Sigmoid colon (tissue), 6 donors: ENCODE measurements at regions not wholly inside any gene's neighbourhood (a gene's known extent, or its start where the extent isn't known, plus 50 kb on each side); places are given as distances from the start of the nearest gene placed in this dataset.

ENCODE experiments used
- DNase-seq: peaks from one replicate; pipeline ENCODE4 v3.0.0-alpha.2; 2019
- H3K27ac ChIP-seq, 4 donors: fragments of 200-600 bp; sonication (generic); one replicate each; pipeline ENCODE4 v1.5.1; 2016 to 2019; ENCODE audit warnings: mild to moderate bottlenecking in 1 of 4
- H3K27me3 ChIP-seq, 3 donors: fragments of 200-600 bp; sonication (generic); one replicate each; pipeline ENCODE4 v1.5.1; 2019; ENCODE audit warnings: mild to moderate bottlenecking in 1 of 3
- H3K36me3 ChIP-seq, 4 donors: fragments of 200-600 bp; sonication (generic); one replicate each; pipeline ENCODE4 v1.5.1; 2016 to 2019
- H3K4me1 ChIP-seq, 4 donors: fragments of 200-600 bp; sonication (generic); one replicate each; pipeline ENCODE4 v1.5.1; 2017 to 2019
- H3K4me3 ChIP-seq, 4 donors: fragments of 200-600 bp; sonication (generic); one replicate each; pipeline ENCODE4 v1.5.1; 2017 to 2019; ENCODE audit warnings: mild to moderate bottlenecking in 2 of 4, moderate library complexity in 1 of 4
- H3K9me3 ChIP-seq, 4 donors: fragments of 200-600 bp in 3 of 4; sonication (generic) in 3 of 4; one replicate each; pipeline versions ENCODE4 v1.5.1 to v1.6.1; 2013 to 2019
- CTCF ChIP-seq, 4 experiments: fragments of 450-650 bp in 3 of 4; fragments of 200-600 bp in 1 of 4; IDR thresholded peaks; one replicate each; pipeline ENCODE4 v1.5.1; 2016 to 2019; ENCODE audit warnings: antibody characterized with exemption in 4 of 4, mild to moderate bottlenecking in 3 of 4, moderate library complexity in 2 of 4
- EP300 ChIP-seq, 4 donors: sonication (generic); formaldehyde crosslinking; IDR thresholded peaks; one replicate each; pipeline ENCODE4 v1.6.1; 2017; ENCODE audit warnings: antibody characterized with exemption in 4 of 4
- POLR2A ChIP-seq, 2 donors: fragments of 450-650 bp; IDR thresholded peaks; one replicate each; pipeline ENCODE4 v1.6.1; 2016; ENCODE audit warnings: antibody characterized with exemption in 2 of 2, mild to moderate bottlenecking in 2 of 2, moderate library complexity in 2 of 2
- POLR2AphosphoS5 ChIP-seq, 4 donors: sonication (generic); formaldehyde crosslinking; IDR thresholded peaks; one replicate each; pipeline ENCODE4 v1.6.1; 2017; ENCODE audit warnings: antibody characterized with exemption in 4 of 4
- WGBS, 2 donors: extraction: QIAGEN DNeasy Blood & Tissue Kit; methylation state at CpG; one replicate each; pipeline ENCODE4 v1.1.7; 2013; 5-methylcytosine and 5-hydroxymethylcytosine counted together
- intact Hi-C: fragments of 100-400 bp; cut with DNase I; formaldehyde crosslinking; loops from one replicate; pipeline ENCODE4 v1.15.1; 2023
- donor health status: healthy with polysubstance abuse.
- donor health status: healthy.

- no peaks in the 10 kb centered on the region for H3K9me3 ChIP-seq
- TF ChIP-seq CTCF (IDR thresholded peaks at IDR 0.05), result no peak
- intact Hi-C loops, result no loop called here
- no peak overlapping the region for H3K27ac ChIP-seq
- no peaks in the 10 kb centered on the region for H3K27me3 ChIP-seq
- H3K36me3 ChIP-seq, result no peaks in the 10 kb centered on the region
- DNase-seq, result no peak
- 65 to 81% methylated on average over 2 of the region's 2 CpGs for WGBS, 2 donors
- no peak overlapping the region for H3K4me3 ChIP-seq
- H3K4me1 ChIP-seq, result no peaks in the 10 kb centered on the region
Observed at GRCh38 chr15:46408312-46408711, 773.5 kb downstream of the SQOR start.

- no peaks in the 10 kb centered on the region for H3K27me3 ChIP-seq
- intact Hi-C loops, result no loop called here
- no peak for DNase-seq
- no peaks in the 10 kb centered on the region for H3K36me3 ChIP-seq
- no peaks in the 10 kb centered on the region for H3K4me1 ChIP-seq
- WGBS, 2 donors, result 78 to 89% methylated on average over 4 of the region's 4 CpGs
- TF ChIP-seq POLR2A (IDR thresholded peaks at IDR 0.05), result no peak
- TF ChIP-seq CTCF (IDR thresholded peaks at IDR 0.05), result no peak
- no peak for TF ChIP-seq EP300 (IDR thresholded peaks at IDR 0.05)
- TF ChIP-seq POLR2AphosphoS5 (IDR thresholded peaks at IDR 0.05), result no peak
- no peak overlapping the region for H3K27ac ChIP-seq
- H3K9me3 ChIP-seq, result no peaks in the 10 kb centered on the region
- no peak overlapping the region for H3K4me3 ChIP-seq
Observed at GRCh38 chr15:46409841-46410301, 775.0 kb downstream of the SQOR start.

- no peak for DNase-seq
- no peak for TF ChIP-seq CTCF (IDR thresholded peaks at IDR 0.05)
- no peak for TF ChIP-seq POLR2A (IDR thresholded peaks at IDR 0.05)
- no peak for TF ChIP-seq POLR2AphosphoS5 (IDR thresholded peaks at IDR 0.05)
- TF ChIP-seq EP300 (IDR thresholded peaks at IDR 0.05), result no peak
- Histone ChIP-seq H3K4me1 (no peaks in the 10 kb centered on the region), H3K27me3 (no peaks in the 10 kb centered on the region), H3K36me3 (no peaks in the 10 kb centered on the region), H3K9me3 (no peaks in the 10 kb centered on the region), H3K27ac (no peak overlapping the region), H3K4me3 (no peak overlapping the region)
- WGBS, 2 donors, result 33 to 60% methylated on average over 2 of the region's 2 CpGs
- intact Hi-C loops, result no loop called here
Observed at GRCh38 chr15:46410705-46411104, 775.9 kb downstream of the SQOR start.

- no peak overlapping the region for H3K4me3 ChIP-seq
- 95 to 96% methylated on average over 2 of the region's 2 CpGs for WGBS, 2 donors
- no peak overlapping the region for H3K27ac ChIP-seq
- TF ChIP-seq CTCF (IDR thresholded peaks at IDR 0.05), result no peak
- TF ChIP-seq POLR2AphosphoS5 (IDR thresholded peaks at IDR 0.05), result no peak
- TF ChIP-seq EP300 (IDR thresholded peaks at IDR 0.05), result no peak
- no peak for DNase-seq
- H3K4me1 ChIP-seq, result no peaks in the 10 kb centered on the region
- no peaks in the 10 kb centered on the region for H3K27me3 ChIP-seq
- intact Hi-C loops, result no loop called here
- no peaks in the 10 kb centered on the region for H3K36me3 ChIP-seq
- H3K9me3 ChIP-seq, result no peaks in the 10 kb centered on the region
Observed at GRCh38 chr15:46411900-46412299, 777.1 kb downstream of the SQOR start.

- TF ChIP-seq POLR2A (IDR thresholded peaks at IDR 0.05) (no peak), CTCF (IDR thresholded peaks at IDR 0.05) (no peak), EP300 (IDR thresholded peaks at IDR 0.05) (no peak), POLR2AphosphoS5 (IDR thresholded peaks at IDR 0.05) (no peak)
- 90 to 93% methylated on average over 1 of the region's 1 CpG for WGBS, 2 donors
- Histone ChIP-seq H3K4me1 (no peaks in the 10 kb centered on the region), H3K9me3 (no peaks in the 10 kb centered on the region), H3K27ac (no peak overlapping the region), H3K4me3 (no peak overlapping the region), H3K27me3 (no peaks in the 10 kb centered on the region), H3K36me3 (no peaks in the 10 kb centered on the region)
- intact Hi-C loops, result no loop called here
- DNase-seq, result no peak
Observed at GRCh38 chr15:46413799-46414198, 779.0 kb downstream of the SQOR start.
